CD4-positive, CD25-positive, alpha-beta regulatory T cell (primary cell): ENCODE measurements at regions not wholly inside any gene's neighbourhood (a gene's known extent, or its start where the extent isn't known, plus 50 kb on each side); places are given as distances from the start of the nearest gene placed in this dataset.

ENCODE experiments used
- ATAC-seq, 2 donors: fragments of 150-1000 bp; cut with Tn5 transposase; one replicate each; pipeline ENCODE4 v1.10.0; 2021; ENCODE audit warnings: low read depth in 2 of 2, moderate number of reproducible peaks in 2 of 2, moderate library complexity in 1 of 2
- DNase-seq, 3 donors: peaks; one replicate each; pipeline versions ENCODE4 v3.0.0 to v3.0.0-alpha.2; 2012 to 2022; ENCODE audit warnings: mixed read lengths in 1 of 3
- H3K27ac ChIP-seq: one replicate; pipeline ENCODE4 v1.7.0; 2013; ENCODE audit warnings: mild to moderate bottlenecking, low read length; ENCODE audit not compliant: insufficient read depth, poor library complexity, severe bottlenecking
- H3K27me3 ChIP-seq: one replicate; pipeline ENCODE4 v1.7.0; 2013; ENCODE audit warnings: low read length; ENCODE audit not compliant: control insufficient read depth, insufficient read depth
- H3K36me3 ChIP-seq: one replicate; pipeline ENCODE4 v1.7.0; 2013; ENCODE audit warnings: mild to moderate bottlenecking, low read length, moderate library complexity; ENCODE audit not compliant: control insufficient read depth, insufficient read depth
- H3K4me1 ChIP-seq: 2 replicates; pipeline ENCODE4 v1.7.0; 2013; ENCODE audit warnings: mild to moderate bottlenecking, low read length; ENCODE audit not compliant: insufficient read depth, control insufficient read depth, poor library complexity, severe bottlenecking
- H3K4me3 ChIP-seq: one replicate; pipeline ENCODE4 v1.7.0; 2013; ENCODE audit warnings: low read depth, mild to moderate bottlenecking, low read length, moderate library complexity
- H3K9me3 ChIP-seq, 2 experiments: 1 replicate in 1 of 2; 2 replicates in 1 of 2; pipeline ENCODE4 v1.7.0; 2013; ENCODE audit warnings: low read length in 2 of 2, mild to moderate bottlenecking in 1 of 2, moderate library complexity in 1 of 2; ENCODE audit not compliant: control insufficient read depth in 2 of 2
- H3K27ac Mint-ChIP-seq, 3 donors: one replicate each; pipeline ENCODE4 v1.8.0; 2020 to 2022; ENCODE audit warnings: mild to moderate bottlenecking in 3 of 3, mixed read lengths in 3 of 3, moderate library complexity in 2 of 3
- H3K27me3 Mint-ChIP-seq: one replicate; pipeline ENCODE4 v1.8.0; 2022; ENCODE audit warnings: mild to moderate bottlenecking, mixed read lengths
- H3K36me3 Mint-ChIP-seq: one replicate; pipeline ENCODE4 v1.8.0; 2020; ENCODE audit warnings: mixed read lengths
- H3K4me1 Mint-ChIP-seq, 4 donors: one replicate each; pipeline ENCODE4 v1.8.0; 2020 to 2022; ENCODE audit warnings: mixed read lengths in 4 of 4, mild to moderate bottlenecking in 1 of 4
- H3K4me3 Mint-ChIP-seq, 4 donors: one replicate each; pipeline ENCODE4 v1.8.0; 2020 to 2022; ENCODE audit warnings: mild to moderate bottlenecking in 4 of 4, mixed read lengths in 4 of 4, moderate library complexity in 3 of 4
- H3K9me3 Mint-ChIP-seq, 7 donors: one replicate each; pipeline ENCODE4 v1.8.0; 2020 to 2022; ENCODE audit warnings: mixed read lengths in 7 of 7, mild to moderate bottlenecking in 3 of 7, moderate library complexity in 2 of 7

- peaks cover 4% of the 10 kb centered on the region for H3K36me3 Mint-ChIP-seq
- Histone ChIP-seq H3K27ac (no peak overlapping the region), H3K4me3 (no peak overlapping the region), H3K9me3 (peaks cover 5 to 19% of the 10 kb centered on the region in 2 experiments), H3K4me1 (peaks cover 14% of the 10 kb centered on the region), H3K27me3 (no peaks in the 10 kb centered on the region), H3K36me3 (no peaks in the 10 kb centered on the region)
- H3K4me1 Mint-ChIP-seq: peaks cover 4 to 20% (median 10%) of the 10 kb centered on the region in 4 donors
- peaks cover 0 to 23% (median 0%) of the 10 kb centered on the region in 7 donors for H3K9me3 Mint-ChIP-seq
- no peak overlapping the region for H3K27ac Mint-ChIP-seq
- peaks cover 8% of the 10 kb centered on the region for H3K27me3 Mint-ChIP-seq
- peak overlapping the region in 2 of 4 donors; percentile 4 to 61 for H3K4me3 Mint-ChIP-seq
- ATAC-seq: no peak
- DNase-seq: no peak
These were observed 83.6 kb downstream of the ANXA2R start for GRCh38 chr5:42956551-42956950.

- Mint-ChIP-seq H3K27me3 (peaks cover 11% of the 10 kb centered on the region), H3K27ac (peak overlapping the region; percentile 36 to 95 (median 41)), H3K9me3 (peaks cover 0 to 23% (median 0%) of the 10 kb centered on the region in 7 donors), H3K4me1 (peaks cover 0 to 36% (median 23%) of the 10 kb centered on the region in 4 donors), H3K36me3 (peaks cover 8% of the 10 kb centered on the region), H3K4me3 (peak overlapping the region; percentile 29 to 96 (median 62))
- H3K9me3 ChIP-seq: peaks cover 5 to 19% of the 10 kb centered on the region in 2 experiments
- DNase-seq (no peak), ATAC-seq (no peak)
- no peak overlapping the region for H3K27ac ChIP-seq
- no peak overlapping the region for H3K4me3 ChIP-seq
- peaks cover 38% of the 10 kb centered on the region for H3K4me1 ChIP-seq
- H3K36me3 ChIP-seq: no peaks in the 10 kb centered on the region
- H3K27me3 ChIP-seq: no peaks in the 10 kb centered on the region
These were observed 87.1 kb downstream of the ANXA2R start for GRCh38 chr5:42953041-42953440.

DNA sequence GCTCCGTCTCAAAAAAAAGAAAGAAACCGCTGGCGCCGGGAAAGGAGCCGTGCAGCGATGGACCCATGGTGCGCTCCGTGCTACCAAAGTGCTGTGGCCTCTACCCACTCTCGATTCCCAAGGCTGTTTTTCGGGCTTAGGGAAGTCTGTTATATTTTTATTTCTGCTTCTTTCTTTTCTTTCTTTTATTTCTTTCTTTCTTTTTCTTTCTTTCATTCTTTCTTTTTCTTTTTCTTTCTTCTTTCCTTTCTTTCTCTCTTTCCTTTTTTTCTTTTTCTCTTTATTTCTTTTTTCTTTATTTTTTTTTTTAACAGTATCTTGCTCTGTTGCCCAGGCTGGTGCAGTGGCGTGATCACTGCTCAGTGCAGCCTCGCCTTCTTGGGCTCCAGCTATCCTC is 87.5 kb downstream of the ANXA2R start:
- Histone ChIP-seq H3K27ac (peak overlapping the region; percentile 99), H3K4me1 (peaks cover 38% of the 10 kb centered on the region), H3K36me3 (no peaks in the 10 kb centered on the region), H3K4me3 (peak overlapping the region; percentile 89), H3K9me3 (peaks cover 5 to 19% of the 10 kb centered on the region in 2 experiments), H3K27me3 (no peaks in the 10 kb centered on the region)
- H3K36me3 Mint-ChIP-seq: peaks cover 8% of the 10 kb centered on the region
- peaks cover 0 to 23% (median 0%) of the 10 kb centered on the region in 7 donors for H3K9me3 Mint-ChIP-seq
- peaks cover 11% of the 10 kb centered on the region for H3K27me3 Mint-ChIP-seq
- peak overlapping the region; percentile 96 to 99 (median 97) for H3K4me3 Mint-ChIP-seq
- ATAC-seq (no peak), DNase-seq (no peak)
- peaks cover 0 to 40% (median 25%) of the 10 kb centered on the region in 4 donors for H3K4me1 Mint-ChIP-seq
- peak overlapping the region in 2 of 3 donors; percentile 98 to 100 for H3K27ac Mint-ChIP-seq

DNA sequence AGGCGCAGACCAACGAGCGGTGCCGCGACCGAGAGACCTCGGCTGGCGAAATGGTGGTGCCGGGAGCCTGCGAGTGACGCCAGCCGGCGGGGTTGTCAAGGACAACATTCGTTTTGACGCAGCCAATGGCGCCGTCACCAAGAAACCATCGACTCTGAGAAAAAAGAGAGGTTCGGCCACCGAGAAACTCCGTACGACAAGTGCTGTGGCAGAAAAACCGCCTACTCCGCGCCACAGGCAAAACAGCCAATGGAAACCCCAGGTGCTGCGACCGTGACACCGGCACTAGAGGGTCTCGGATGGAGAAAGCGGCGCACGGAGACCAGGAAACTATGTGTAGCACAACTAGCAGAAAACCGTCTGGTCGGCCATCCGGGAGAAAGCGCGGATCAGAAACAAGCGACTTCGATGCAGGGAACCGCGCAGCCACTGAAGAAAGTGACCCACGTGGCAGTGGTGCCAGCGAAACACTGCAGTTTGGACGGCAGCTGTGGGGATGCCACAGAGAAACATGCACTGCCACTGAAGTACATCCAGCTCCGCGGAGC is 88.8 kb downstream of the ANXA2R start:
- H3K9me3 Mint-ChIP-seq: peaks cover 0 to 23% (median 0%) of the 10 kb centered on the region in 7 donors
- H3K4me1 ChIP-seq: peaks cover 38% of the 10 kb centered on the region

DNA sequence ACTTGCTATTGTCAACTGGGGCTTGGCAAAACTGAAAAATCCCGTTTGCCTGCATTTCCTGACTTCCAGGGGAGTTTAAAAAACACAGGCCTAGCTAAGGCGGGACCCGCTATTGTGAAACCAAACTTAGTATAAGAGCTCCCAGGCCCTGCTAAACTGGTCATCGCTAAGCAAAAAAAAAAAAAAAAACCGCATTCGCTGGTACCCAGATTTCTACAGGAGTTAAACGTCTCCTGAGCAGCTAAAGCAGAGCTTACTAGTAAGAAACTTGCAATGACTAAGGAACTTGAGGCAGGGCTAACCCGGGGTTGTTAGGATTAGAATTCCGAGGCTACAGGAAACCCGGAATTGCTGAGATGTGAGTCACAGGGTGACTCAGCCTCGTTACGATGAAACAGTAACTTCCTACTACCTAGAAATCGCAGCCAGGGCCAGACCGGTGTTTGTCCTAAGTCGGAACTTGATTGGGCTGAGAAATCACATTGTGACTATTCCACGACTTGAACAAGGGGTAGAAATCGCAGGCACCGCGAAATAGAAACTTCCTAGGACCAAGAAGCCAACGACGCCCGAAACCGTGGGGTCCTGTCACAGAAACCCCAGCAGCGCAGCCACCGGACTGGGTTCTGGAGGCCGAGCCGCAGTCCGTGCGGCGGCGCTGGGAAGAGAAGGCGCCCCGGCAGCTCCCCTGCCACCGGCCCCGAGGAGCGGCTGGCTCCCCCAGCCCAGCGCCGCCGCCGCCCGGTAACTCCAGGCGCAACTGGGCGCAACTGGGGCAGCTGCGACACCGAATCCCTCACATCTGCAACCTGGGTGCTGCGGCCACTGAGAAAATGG is 89.4 kb downstream of the ANXA2R start:
- Mint-ChIP-seq H3K36me3 (peaks cover 8% of the 10 kb centered on the region), H3K4me3 (peak overlapping the region; percentile 96 to 99 (median 97)), H3K4me1 (peaks cover 0 to 40% (median 25%) of the 10 kb centered on the region in 4 donors), H3K9me3 (peaks cover 0 to 23% (median 0%) of the 10 kb centered on the region in 7 donors), H3K27me3 (peaks cover 11% of the 10 kb centered on the region), H3K27ac (peak overlapping the region; percentile 98 to 100 (median 98))
- no peaks in the 10 kb centered on the region for H3K27me3 ChIP-seq
- peak overlapping the region; percentile 99 for H3K27ac ChIP-seq
- H3K4me3 ChIP-seq: peak overlapping the region; percentile 89
- ATAC-seq: peak; percentile 47 to 50
- H3K9me3 ChIP-seq: peaks cover 5 to 19% of the 10 kb centered on the region in 2 experiments
- peak; percentile 54 to 90 (median 64) for DNase-seq
- H3K36me3 ChIP-seq: no peaks in the 10 kb centered on the region
- peaks cover 38% of the 10 kb centered on the region for H3K4me1 ChIP-seq

More for the DNA sequence above, 88.8 kb downstream of the ANXA2R start:
- H3K27ac ChIP-seq: peak overlapping the region; percentile 99
- H3K27me3 ChIP-seq: no peaks in the 10 kb centered on the region
- Mint-ChIP-seq H3K4me3 (peak overlapping the region; percentile 96 to 99 (median 97)), H3K4me1 (peaks cover 0 to 40% (median 25%) of the 10 kb centered on the region in 4 donors), H3K27me3 (peaks cover 11% of the 10 kb centered on the region), H3K36me3 (peaks cover 8% of the 10 kb centered on the region), H3K27ac (peak overlapping the region; percentile 98 to 100 (median 98))
- DNase-seq (peak; percentile 71 to 87 (median 85)), ATAC-seq (peak; percentile 46 to 57)
- peak overlapping the region; percentile 89 for H3K4me3 ChIP-seq
- peaks cover 5 to 19% of the 10 kb centered on the region in 2 experiments for H3K9me3 ChIP-seq
- no peaks in the 10 kb centered on the region for H3K36me3 ChIP-seq

DNA sequence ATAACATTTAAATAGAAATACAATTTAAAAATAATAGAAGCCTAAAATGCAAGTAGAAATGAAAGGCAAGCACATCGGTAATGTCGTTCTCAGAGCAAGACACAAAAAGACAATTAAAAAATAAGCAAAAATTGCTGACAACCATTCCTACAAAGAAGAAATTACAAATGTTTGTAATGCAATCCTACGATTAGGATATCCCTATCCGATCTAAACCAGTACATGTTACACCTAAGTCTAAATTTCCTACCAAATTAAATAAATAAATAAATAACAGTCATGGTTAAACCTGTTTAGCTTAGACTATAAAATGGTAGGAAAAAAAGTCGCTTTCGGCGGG is 90.0 kb downstream of the ANXA2R start:
- H3K9me3 ChIP-seq: peaks cover 5 to 19% of the 10 kb centered on the region in 2 experiments
- H3K27me3 ChIP-seq: no peaks in the 10 kb centered on the region
- Mint-ChIP-seq H3K27ac (peak overlapping the region; percentile 98 to 99 (median 98)), H3K9me3 (peaks cover 0 to 19% (median 0%) of the 10 kb centered on the region in 7 donors), H3K4me3 (peak overlapping the region; percentile 96 to 99 (median 97)), H3K4me1 (peaks cover 0 to 40% (median 25%) of the 10 kb centered on the region in 4 donors), H3K36me3 (peaks cover 4% of the 10 kb centered on the region), H3K27me3 (peaks cover 11% of the 10 kb centered on the region)
- H3K4me3 ChIP-seq: peak overlapping the region; percentile 88
- no peak for ATAC-seq
- peak overlapping the region; percentile 99 for H3K27ac ChIP-seq
- no peak for DNase-seq
- peaks cover 38% of the 10 kb centered on the region for H3K4me1 ChIP-seq
- no peaks in the 10 kb centered on the region for H3K36me3 ChIP-seq

DNA sequence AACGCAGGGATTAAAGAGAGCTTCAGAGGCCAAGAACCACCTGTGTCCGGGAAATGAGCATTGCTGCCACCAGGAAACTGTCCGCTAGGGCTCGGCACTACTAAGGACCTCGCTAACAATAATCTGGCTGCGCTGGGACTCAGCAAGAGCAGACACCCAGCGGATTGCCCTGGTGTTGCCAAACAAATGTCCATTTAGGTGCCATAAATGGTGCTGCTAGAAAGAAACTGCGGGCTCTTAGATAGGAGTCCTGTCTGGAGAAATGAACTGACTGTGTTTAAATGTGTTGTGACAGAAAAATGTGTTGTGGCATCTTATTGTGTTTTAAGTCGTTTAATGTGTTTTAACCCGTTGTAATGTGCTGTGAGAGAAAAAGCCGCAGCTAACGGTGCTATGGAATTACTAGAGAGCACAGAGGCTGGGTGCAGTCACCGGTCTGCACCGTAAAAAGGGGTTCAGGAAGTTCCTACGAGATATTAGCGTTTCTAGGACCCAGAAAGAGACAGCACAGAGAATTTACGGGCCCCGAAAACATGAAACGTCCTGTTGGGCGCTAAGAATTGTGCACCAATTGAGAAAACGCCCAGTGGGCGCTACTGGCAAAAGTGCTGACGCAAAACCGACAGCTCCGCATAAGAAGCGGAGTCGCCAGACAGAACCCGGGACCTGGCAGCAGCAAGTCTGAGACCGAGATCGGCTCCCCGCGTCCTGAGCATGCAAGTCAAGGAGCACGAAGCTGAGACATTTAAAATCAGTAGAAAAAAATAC is 90.6 kb downstream of the ANXA2R start:
- peaks cover 0 to 40% (median 25%) of the 10 kb centered on the region in 4 donors for H3K4me1 Mint-ChIP-seq
- ATAC-seq: peak; percentile 47 to 49
- H3K4me3 Mint-ChIP-seq: peak overlapping the region; percentile 96 to 99 (median 97)
- peak overlapping the region; percentile 88 for H3K4me3 ChIP-seq
- H3K4me1 ChIP-seq: peaks cover 38% of the 10 kb centered on the region
- H3K9me3 ChIP-seq: peaks cover 5 to 17% of the 10 kb centered on the region in 2 experiments
- peak overlapping the region; percentile 98 to 99 (median 98) for H3K27ac Mint-ChIP-seq
- peaks cover 0 to 18% (median 0%) of the 10 kb centered on the region in 7 donors for H3K9me3 Mint-ChIP-seq
- no peaks in the 10 kb centered on the region for H3K27me3 ChIP-seq
- H3K36me3 ChIP-seq: no peaks in the 10 kb centered on the region
- H3K36me3 Mint-ChIP-seq: peaks cover 4% of the 10 kb centered on the region
- peak overlapping the region; percentile 99 for H3K27ac ChIP-seq
- H3K27me3 Mint-ChIP-seq: peaks cover 12% of the 10 kb centered on the region
- peak; percentile 56 to 92 (median 69) for DNase-seq
